ENCODE measurements at regions not wholly inside any gene's neighbourhood (a gene's known extent, or its start where the extent isn't known, plus 50 kb on each side); places are given as distances from the start of the nearest gene placed in this dataset.

GRCh38 chr6:49072885-49073620 lies 390.0 kb downstream of the MMUT start:
- no peaks in the 10 kb centered on the region for H3K9me2 ChIP-seq (ENCODE audit: insufficient read depth)
- POLR2A ChIA-PET (ENCODE audit: unreplicated experiment): no interaction called here
- H3K4me3 ChIP-seq: no peak overlapping the region
- no peak overlapping the region for H3K4me2 ChIP-seq
- H3F3A ChIP-seq (ENCODE audit: insufficient read depth, low read depth): no peaks in the 10 kb centered on the region
- intact Hi-C loops (cut with micrococcal nuclease; ENCODE audit: unreplicated experiment): no loop called here
- BruUV-seq (replicated peaks): no TSS peak
- no peaks in the 10 kb centered on the region for H4K20me1 ChIP-seq (ENCODE audit: insufficient read depth)
- H3K9me3 ChIP-seq (ENCODE audit: insufficient read depth, low read depth): no peaks in the 10 kb centered on the region
- TF ChIP-seq EZH2 (IDR thresholded peaks at IDR 0.05; ENCODE audit: low read depth): no peak
- TF ChIP-seq CTCF (conservative IDR thresholded peaks at IDR 0.05): no peak
- CTCF ChIA-PET: no interaction called here
- H3K27me3 ChIP-seq (ENCODE audit: insufficient read depth, low read depth): no peaks in the 10 kb centered on the region
- H3K27ac ChIP-seq: no peak overlapping the region
- H3K79me2 ChIP-seq (ENCODE audit: low read depth): no peaks in the 10 kb centered on the region
- H3K36me3 ChIP-seq (ENCODE audit: low read depth): no peaks in the 10 kb centered on the region
- no peaks in the 10 kb centered on the region for H3K4me1 ChIP-seq (replicated peaks; ENCODE audit: insufficient read depth)
- H2AFZ ChIP-seq: no peak overlapping the region
- DNase-seq: no peak

- TF ChIP-seq EZH2 (IDR thresholded peaks at IDR 0.05; ENCODE audit: low read depth) (no peak), CTCF (conservative IDR thresholded peaks at IDR 0.05) (no peak)
- Histone ChIP-seq H3K27me3 (ENCODE audit: insufficient read depth, low read depth) (no peaks in the 10 kb centered on the region), H3K79me2 (ENCODE audit: low read depth) (no peaks in the 10 kb centered on the region), H3K4me3 (no peak overlapping the region), H3F3A (ENCODE audit: insufficient read depth, low read depth) (no peaks in the 10 kb centered on the region), H3K9me2 (ENCODE audit: insufficient read depth) (no peaks in the 10 kb centered on the region; the same call in 1 of the 2 replicates), H2AFZ (peak overlapping the region; percentile 33; the same call in 1 of the 2 replicates), H3K36me3 (ENCODE audit: low read depth) (no peaks in the 10 kb centered on the region), H4K20me1 (ENCODE audit: insufficient read depth) (no peaks in the 10 kb centered on the region), H3K4me1 (replicated peaks; ENCODE audit: insufficient read depth) (no peaks in the 10 kb centered on the region), H3K4me2 (no peak overlapping the region), H3K27ac (no peak overlapping the region), H3K9me3 (ENCODE audit: insufficient read depth, low read depth) (no peaks in the 10 kb centered on the region)
- CTCF ChIA-PET: no interaction called here
- POLR2A ChIA-PET (ENCODE audit: unreplicated experiment): no interaction called here
- no TSS peak for BruUV-seq (replicated peaks)
- no peak for DNase-seq
- intact Hi-C loops (cut with micrococcal nuclease; ENCODE audit: unreplicated experiment): no loop called here
Observed at GRCh38 chr6:49072146-49072545, 390.9 kb downstream of the MMUT start.

- no peaks in the 10 kb centered on the region for H4K20me1 ChIP-seq (ENCODE audit: insufficient read depth)
- BruUV-seq (replicated peaks): no TSS peak
- CTCF ChIA-PET: no interaction called here
Observed at GRCh38 chr6:49070411-49070810, 392.6 kb downstream of the MMUT start.

More at GRCh38 chr6:49070411-49070810, 392.6 kb downstream of the MMUT start:
- no peaks in the 10 kb centered on the region for H3F3A ChIP-seq (ENCODE audit: insufficient read depth, low read depth)
- H3K27ac ChIP-seq: no peak overlapping the region
- POLR2A ChIA-PET (ENCODE audit: unreplicated experiment): no interaction called here
- intact Hi-C loops (cut with micrococcal nuclease; ENCODE audit: unreplicated experiment): no loop called here
- no peak overlapping the region for H3K4me3 ChIP-seq
- no peaks in the 10 kb centered on the region for H3K4me1 ChIP-seq (replicated peaks; ENCODE audit: insufficient read depth)
- no peaks in the 10 kb centered on the region for H3K79me2 ChIP-seq (ENCODE audit: low read depth)
- H2AFZ ChIP-seq: peak overlapping the region; percentile 36; the same call in 1 of the 2 replicates
- H3K9me3 ChIP-seq (ENCODE audit: insufficient read depth, low read depth): no peaks in the 10 kb centered on the region; the same call in 1 of the 2 replicates
- no peaks in the 10 kb centered on the region for H3K36me3 ChIP-seq (ENCODE audit: low read depth)
- no peak for DNase-seq
- H3K4me2 ChIP-seq: no peak overlapping the region
- no peaks in the 10 kb centered on the region; the same call in 1 of the 2 replicates for H3K9me2 ChIP-seq (ENCODE audit: insufficient read depth)
- no peaks in the 10 kb centered on the region for H3K27me3 ChIP-seq (ENCODE audit: insufficient read depth, low read depth)
- TF ChIP-seq EZH2 (IDR thresholded peaks at IDR 0.05; ENCODE audit: low read depth): no peak
- TF ChIP-seq CTCF (conservative IDR thresholded peaks at IDR 0.05): no peak

All from PC-9 (cell line).